Sigmoid colon (tissue), 4 donors: ENCODE measurements at regions not wholly inside any gene's neighbourhood (a gene's known extent, or its start where the extent isn't known, plus 50 kb on each side); places are given as distances from the start of the nearest gene placed in this dataset.

Experiments used
- CTCF ChIP-seq, 4 experiments: fragments of 450-650 bp in 3 of 4; fragments of 200-600 bp in 1 of 4; IDR thresholded peaks; one replicate each; pipeline ENCODE4 v1.5.1; 2016 to 2019; ENCODE audit warnings: antibody characterized with exemption in 4 of 4, mild to moderate bottlenecking in 3 of 4, moderate library complexity in 2 of 4
- POLR2AphosphoS5 ChIP-seq, 4 donors: sonication (generic); formaldehyde crosslinking; IDR thresholded peaks; one replicate each; pipeline ENCODE4 v1.6.1; 2017; ENCODE audit warnings: antibody characterized with exemption in 4 of 4

GRCh38 chr20:60338556-60338955 is 380.3 kb downstream of the CDH26 start:
- TF ChIP-seq CTCF (IDR thresholded peaks at IDR 0.05) (no peak), POLR2AphosphoS5 (IDR thresholded peaks at IDR 0.05) (no peak)
